H1 (cell line): ENCODE measurements at regions not wholly inside any gene's neighbourhood (a gene's known extent, or its start where the extent isn't known, plus 50 kb on each side); places are given as distances from the start of the nearest gene placed in this dataset.

Experiments used
- CTCF ChIA-PET: fragments of 300-600 bp; sonication (Branson Sonifier 250); formaldehyde crosslinking; loops from one replicate; lab custom pipeline; 2021; ENCODE audit not compliant: partially characterized antibody; lab: Charles Lee
- POLR2A ChIA-PET: fragments of 300-600 bp; sonication (Branson Sonifier 250); formaldehyde crosslinking; loops from one replicate; lab custom pipeline; 2021; ENCODE audit warnings: inconsistent platforms; ENCODE audit not compliant: partially characterized antibody; lab: Charles Lee
- DNase-seq, 2 experiments: peaks; one replicate each; pipeline versions ENCODE4 v3.0.0 to v3.0.0-alpha.2; 2010 to 2022; ENCODE audit warnings: low spot score in 2 of 2, low read depth in 1 of 2, mixed read lengths in 1 of 2
- FAIRE-seq: peaks from 2 replicates; lab custom pipeline; 2011; peaks lifted over from hg19 to GRCh38; lab: Jason Lieb, UNC
- H2AFZ ChIP-seq: 2 replicates; pipeline ENCODE4 v1.8.1; 2012; ENCODE audit warnings: low read length, inconsistent platforms
- H2AK5ac ChIP-seq: 2 replicates; pipeline ENCODE4 v1.6.1; 2013; ENCODE audit warnings: low read depth, low read length
- H2BK120ac ChIP-seq: replicated peaks from 2 replicates; pipeline ENCODE3; 2013; ENCODE audit warnings: low read depth, low read length, inconsistent platforms
- H2BK12ac ChIP-seq: 2 replicates; pipeline ENCODE4 v1.6.1; 2013; ENCODE audit warnings: low read depth, low read length
- H2BK15ac ChIP-seq: 2 replicates; pipeline ENCODE4 v1.6.1; 2013; ENCODE audit warnings: low read length
- H2BK20ac ChIP-seq: 2 replicates; pipeline ENCODE4 v1.6.1; 2013; ENCODE audit warnings: low read length
- H2BK5ac ChIP-seq: 2 replicates; pipeline ENCODE4 v1.6.1; 2013; ENCODE audit warnings: low read depth, low read length
- H3K14ac ChIP-seq: 2 replicates; pipeline ENCODE4 v1.6.1; 2013; ENCODE audit warnings: inconsistent platforms; ENCODE audit not compliant: insufficient read length
- H3K18ac ChIP-seq: 2 replicates; pipeline ENCODE4 v1.6.1; 2013; ENCODE audit warnings: low read length; ENCODE audit errors: extremely low read depth
- H3K23ac ChIP-seq: 2 replicates; pipeline ENCODE4 v1.6.1; 2013; ENCODE audit warnings: inconsistent platforms; ENCODE audit not compliant: insufficient read length
- H3K23me2 ChIP-seq: 2 replicates; pipeline ENCODE4 v1.6.1; 2013; ENCODE audit warnings: low read depth, low read length
- H3K27ac ChIP-seq: 2 replicates; pipeline ENCODE4 v1.6.1; 2011; ENCODE audit warnings: low read depth, low read length, inconsistent platforms
- H3K27me3 ChIP-seq, 4 experiments: replicated peaks in 1 of 4; 1 replicate in 1 of 4; 2 replicates in 3 of 4; pipeline versions ENCODE4 v1.6.1 to v1.8.1; 2011 to 2013; ENCODE audit warnings: low read length in 3 of 4, mild to moderate bottlenecking in 3 of 4, inconsistent platforms in 2 of 4, mixed read lengths in 2 of 4, moderate library complexity in 1 of 4; ENCODE audit not compliant: control insufficient read depth in 3 of 4, insufficient read depth in 3 of 4; ENCODE audit errors: extremely low read depth in 1 of 4
- H3K36me3 ChIP-seq, 4 experiments: 2 replicates each; pipeline versions ENCODE4 v1.6.1 to v1.8.1; 2011 to 2013; ENCODE audit warnings: mild to moderate bottlenecking in 4 of 4, low read length in 3 of 4, moderate library complexity in 2 of 4, control low read depth in 1 of 4, inconsistent platforms in 1 of 4; ENCODE audit not compliant: insufficient read depth in 4 of 4, control insufficient read depth in 2 of 4
- H3K4ac ChIP-seq: replicated peaks from 2 replicates; pipeline ENCODE3; 2013; ENCODE audit warnings: low read length, low read depth, mixed read lengths, inconsistent platforms; ENCODE audit not compliant: insufficient read length
- H3K4me1 ChIP-seq, 4 experiments: replicated peaks in 1 of 4; 1 replicate in 1 of 4; 2 replicates in 3 of 4; pipeline versions ENCODE4 v1.6.1 to v1.8.1; 2011 to 2013; ENCODE audit warnings: low read length in 3 of 4, inconsistent platforms in 2 of 4, mixed read lengths in 1 of 4; ENCODE audit not compliant: insufficient read depth in 4 of 4, control insufficient read depth in 3 of 4
- H3K4me2 ChIP-seq, 2 experiments: 2 replicates each; pipeline versions ENCODE4 v1.6.1 to v1.8.1; 2011 to 2013; ENCODE audit warnings: low read depth in 2 of 2, low read length in 2 of 2, control low read depth in 1 of 2, inconsistent platforms in 1 of 2, mild to moderate bottlenecking in 1 of 2; ENCODE audit not compliant: insufficient read depth in 1 of 2
- H3K4me3 ChIP-seq, 4 experiments: fragments of 200-600, 300-600 bp in 1 of 4; sonication (generic), shearing (Covaris generic), sonication (Bioruptor Twin) in 1 of 4; 2 replicates each; pipeline versions ENCODE4 v1.5.1 to v1.8.1; 2011 to 2016; ENCODE audit warnings: low read length in 4 of 4, low read depth in 3 of 4, control low read depth in 2 of 4, inconsistent platforms in 2 of 4, mild to moderate bottlenecking in 2 of 4, mixed read lengths in 1 of 4, moderate library complexity in 1 of 4; ENCODE audit not compliant: insufficient read depth in 2 of 4; ENCODE audit errors: extremely low read depth in 1 of 4
- H3K56ac ChIP-seq: replicated peaks from 2 replicates; pipeline ENCODE3; 2013; ENCODE audit warnings: low read depth, mild to moderate bottlenecking, mixed read lengths, low read length, inconsistent platforms; ENCODE audit not compliant: insufficient read length
- H3K79me1 ChIP-seq: 2 replicates; pipeline ENCODE4 v1.6.1; 2013; ENCODE audit warnings: low read depth, low read length, control low read depth
- H3K79me2 ChIP-seq, 2 experiments: 2 replicates each; pipeline versions ENCODE4 v1.6.1 to v1.8.1; 2012 to 2013; ENCODE audit warnings: low read length in 2 of 2, mild to moderate bottlenecking in 2 of 2, inconsistent platforms in 1 of 2; ENCODE audit not compliant: insufficient read depth in 2 of 2, control insufficient read depth in 1 of 2
- H3K9ac ChIP-seq, 4 experiments: replicated peaks in 1 of 4; 1 replicate in 1 of 4; 2 replicates in 3 of 4; pipeline versions ENCODE4 v1.6.1 to v1.8.1; 2011 to 2013; ENCODE audit warnings: low read depth in 3 of 4, low read length in 3 of 4, control low read depth in 2 of 4, mild to moderate bottlenecking in 2 of 4, moderate library complexity in 2 of 4, inconsistent platforms in 1 of 4; ENCODE audit errors: extremely low read depth in 1 of 4
- H3K9me3 ChIP-seq, 2 experiments: 2 replicates each; pipeline versions ENCODE4 v1.6.1 to v1.8.1; 2012 to 2013; ENCODE audit warnings: mild to moderate bottlenecking in 2 of 2, moderate library complexity in 2 of 2, control low read depth in 1 of 2, inconsistent platforms in 1 of 2, low read depth in 1 of 2, low read length in 1 of 2, mixed read lengths in 1 of 2; ENCODE audit not compliant: insufficient read depth in 2 of 2
- H4K20me1 ChIP-seq, 2 experiments: replicated peaks in 1 of 2; 2 replicates each; pipeline versions ENCODE3 to v1.8.1; 2011 to 2013; ENCODE audit warnings: inconsistent platforms in 2 of 2, low read length in 2 of 2, mild to moderate bottlenecking in 1 of 2; ENCODE audit not compliant: insufficient read depth in 2 of 2, control insufficient read depth in 1 of 2
- H4K5ac ChIP-seq: 2 replicates; pipeline ENCODE4 v1.6.1; 2013; ENCODE audit warnings: low read length, low read depth, mixed read lengths, inconsistent platforms; ENCODE audit not compliant: insufficient read length
- H4K8ac ChIP-seq: 2 replicates; pipeline ENCODE4 v1.8.0; 2013; ENCODE audit warnings: mild to moderate bottlenecking, moderate library complexity, low read length, inconsistent platforms; ENCODE audit not compliant: insufficient read depth; ENCODE audit errors: extremely low read depth
- H4K91ac ChIP-seq: replicated peaks from 2 replicates; pipeline ENCODE3; 2013; ENCODE audit warnings: low read length, mixed read lengths, inconsistent platforms; ENCODE audit not compliant: insufficient read length
- CEBPB ChIP-seq: IDR thresholded peaks from 2 replicates; pipeline ENCODE4 v1.6.1; 2012; ENCODE audit warnings: low read depth, low read length
- CHD1 ChIP-seq: IDR thresholded peaks from 2 replicates; pipeline ENCODE4 v1.6.1; 2012; ENCODE audit warnings: low read depth, low read length, improper control_type of control experiment
- GTF2F1 ChIP-seq: IDR thresholded peaks from 2 replicates; pipeline ENCODE4 v1.6.1; 2012; ENCODE audit warnings: low read depth, low read length, improper control_type of control experiment, borderline replicate concordance
- POLR2A ChIP-seq, 2 experiments: IDR thresholded peaks; 1 replicate in 1 of 2; 2 replicates in 1 of 2; pipeline ENCODE4 v1.6.1; 2011; ENCODE audit warnings: low read depth in 2 of 2, low read length in 2 of 2, mild to moderate bottlenecking in 2 of 2; ENCODE audit errors: control extremely low read depth in 1 of 2
- SRF ChIP-seq: IDR thresholded peaks from 2 replicates; pipeline ENCODE4 v1.6.1; 2011; ENCODE audit warnings: mild to moderate bottlenecking, low read depth, low read length, moderate library complexity
- TAF1 ChIP-seq: IDR thresholded peaks from 2 replicates; pipeline ENCODE4 v1.6.1; 2011; ENCODE audit warnings: mild to moderate bottlenecking, low read depth, low read length
- TBP ChIP-seq: IDR thresholded peaks from 2 replicates; pipeline ENCODE4 v1.6.1; 2011; ENCODE audit warnings: low read depth, low read length, improper control_type of control experiment
- WGBS, 2 experiments: shearing (Covaris generic) in 1 of 2; methylation state at CpG; one replicate each; pipeline versions ENCODE4 v1.1.6 to v1.1.7; 2013 to 2015; ENCODE audit warnings: low lambda C conversion rate in 2 of 2, mixed read lengths in 2 of 2, inconsistent platforms in 1 of 2, low coverage in 1 of 2, missing lambda C conversion rate in 1 of 2; ENCODE audit not compliant: insufficient replicate concordance in 2 of 2, insufficient coverage in 1 of 2, insufficient read length in 1 of 2; ENCODE audit errors: extremely low coverage in 1 of 2, missing lambda C conversion rate in 1 of 2; 5-methylcytosine and 5-hydroxymethylcytosine counted together
- TF ChIP-seq, protein P1 (sequence below): IDR thresholded peaks from 2 replicates; pipeline ENCODE4 v1.6.1; 2011; ENCODE audit warnings: low read length, improper control_type of control experiment
- TF ChIP-seq, protein P2 (sequence below): IDR thresholded peaks from 2 replicates; pipeline ENCODE4 v1.6.1; 2012; ENCODE audit warnings: low read length, inconsistent platforms

DNA sequence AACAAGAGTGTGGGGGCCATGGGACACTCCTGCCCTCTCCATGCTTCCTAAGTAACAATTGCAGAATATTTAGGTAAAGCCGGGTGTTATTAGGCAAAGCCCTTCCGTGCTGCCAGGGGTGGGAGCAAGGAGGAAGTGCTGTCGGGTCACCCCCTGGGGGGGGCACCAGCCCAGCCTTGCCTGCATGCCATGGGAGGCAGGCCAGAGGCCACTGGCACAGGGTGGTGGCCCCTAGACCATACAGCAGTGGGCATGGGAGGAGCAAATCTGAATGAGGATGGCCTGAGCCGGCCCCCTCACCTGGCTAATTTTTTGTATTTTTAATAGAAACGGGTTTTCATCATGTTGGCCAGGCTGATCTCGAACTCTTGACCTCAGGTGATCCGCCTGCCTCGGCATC, 355.7 kb upstream of the CDH8 start:
- H3K4ac ChIP-seq = no peak overlapping the region
- no peak overlapping the region for H2BK120ac ChIP-seq
- ChIA-PET POLR2A (no interaction called here), CTCF (no interaction called here)
- no peak overlapping the region for H2BK15ac ChIP-seq
- H3K79me2 ChIP-seq = no peaks in the 10 kb centered on the region
- H4K8ac ChIP-seq = no peak overlapping the region
- no peak overlapping the region for H2BK20ac ChIP-seq
- no peaks in the 10 kb centered on the region for H3K36me3 ChIP-seq
- no peak overlapping the region for H3K4me2 ChIP-seq
- H3K4me3 ChIP-seq = no peak overlapping the region
- no peaks in the 10 kb centered on the region for H3K23me2 ChIP-seq
- no peaks in the 10 kb centered on the region for H3K79me1 ChIP-seq
- H4K5ac ChIP-seq = no peak overlapping the region
- no peaks in the 10 kb centered on the region for H3K9me3 ChIP-seq
- H3K4me1 ChIP-seq = no peaks in the 10 kb centered on the region
- H4K20me1 ChIP-seq = no peaks in the 10 kb centered on the region
- H3K56ac ChIP-seq = no peak overlapping the region
- no peak overlapping the region for H2BK5ac ChIP-seq
- no peak overlapping the region for H3K23ac ChIP-seq
- no peak overlapping the region for H3K27ac ChIP-seq
- no peak overlapping the region for H3K9ac ChIP-seq
- 86% methylated on average over 8 of the region's 8 CpGs; no CpG with 5 or more reads in 1 of the 2 experiments for WGBS, 2 experiments
- no peak for DNase-seq
- H2BK12ac ChIP-seq = no peak overlapping the region
- H2AFZ ChIP-seq = no peak overlapping the region
- H3K27me3 ChIP-seq = no peaks in the 10 kb centered on the region
- no peak overlapping the region for H2AK5ac ChIP-seq
- H4K91ac ChIP-seq = no peak overlapping the region
- no peak for FAIRE-seq
- H3K18ac ChIP-seq = no peak overlapping the region
- H3K14ac ChIP-seq = no peak overlapping the region
- TF ChIP-seq CHD1 = no peak
- no peak for TF ChIP-seq TAF1
- no peak for TF ChIP-seq POLR2A (IDR thresholded peaks at IDR 0.05; ENCODE audit: control extremely low read depth in 1 of 2, low read depth in 2 of 2, low read length in 2 of 2)
- TF ChIP-seq CEBPB = no peak
- no peak for TF ChIP-seq GTF2F1
- no peak for TF ChIP-seq SRF
- TF ChIP-seq, protein P1, sequence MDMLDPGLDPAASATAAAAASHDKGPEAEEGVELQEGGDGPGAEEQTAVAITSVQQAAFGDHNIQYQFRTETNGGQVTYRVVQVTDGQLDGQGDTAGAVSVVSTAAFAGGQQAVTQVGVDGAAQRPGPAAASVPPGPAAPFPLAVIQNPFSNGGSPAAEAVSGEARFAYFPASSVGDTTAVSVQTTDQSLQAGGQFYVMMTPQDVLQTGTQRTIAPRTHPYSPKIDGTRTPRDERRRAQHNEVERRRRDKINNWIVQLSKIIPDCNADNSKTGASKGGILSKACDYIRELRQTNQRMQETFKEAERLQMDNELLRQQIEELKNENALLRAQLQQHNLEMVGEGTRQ = no peak
- TF ChIP-seq, protein P2, sequence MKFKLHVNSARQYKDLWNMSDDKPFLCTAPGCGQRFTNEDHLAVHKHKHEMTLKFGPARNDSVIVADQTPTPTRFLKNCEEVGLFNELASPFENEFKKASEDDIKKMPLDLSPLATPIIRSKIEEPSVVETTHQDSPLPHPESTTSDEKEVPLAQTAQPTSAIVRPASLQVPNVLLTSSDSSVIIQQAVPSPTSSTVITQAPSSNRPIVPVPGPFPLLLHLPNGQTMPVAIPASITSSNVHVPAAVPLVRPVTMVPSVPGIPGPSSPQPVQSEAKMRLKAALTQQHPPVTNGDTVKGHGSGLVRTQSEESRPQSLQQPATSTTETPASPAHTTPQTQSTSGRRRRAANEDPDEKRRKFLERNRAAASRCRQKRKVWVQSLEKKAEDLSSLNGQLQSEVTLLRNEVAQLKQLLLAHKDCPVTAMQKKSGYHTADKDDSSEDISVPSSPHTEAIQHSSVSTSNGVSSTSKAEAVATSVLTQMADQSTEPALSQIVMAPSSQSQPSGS = no peak
- TF ChIP-seq TBP = no peak
